ENCODE measurements at regions not wholly inside any gene's neighbourhood (a gene's known extent, or its start where the extent isn't known, plus 50 kb on each side); places are given as distances from the start of the nearest gene placed in this dataset.

GRCh38 chr4:182083671-182084410, 159.4 kb upstream of the TENM3 start:
- H2BK20ac ChIP-seq (ENCODE audit: low read depth, low read length): no peak overlapping the region
- no peak overlapping the region for H2AFZ ChIP-seq (replicated peaks; ENCODE audit: low read length, poor library complexity)
- H3K4me1 ChIP-seq (ENCODE audit: control insufficient read depth, insufficient read depth, low read length): peaks cover 2% of the 10 kb centered on the region; the same call in 1 of the 2 replicates
- ChIA-PET CTCF (interaction anchor here (0.9 kb wide), 1 partner anchor 145 kb away, joined by 3 read pairs; no protein-coding TSS in a partner anchor), POLR2A (ENCODE audit: unreplicated experiment) (no interaction called here)
- no peak overlapping the region for H2BK120ac ChIP-seq (ENCODE audit: low read depth, low read length)
- H3K9me1 ChIP-seq (ENCODE audit: insufficient read depth, low read length): no peaks in the 10 kb centered on the region
- H3K27ac ChIP-seq (ENCODE audit: insufficient read depth, low read length): no peak overlapping the region
- WGBS, 2 experiments (ENCODE audit: extremely low coverage in 2 of 2, insufficient read length in 1 of 2): no CpG with 5 or more reads among the region's 8 CpGs
- no peak overlapping the region for H4K5ac ChIP-seq (ENCODE audit: low read depth, low read length)
- H3K4ac ChIP-seq (ENCODE audit: low read depth, low read length): no peak overlapping the region
- no peaks in the 10 kb centered on the region for H3K79me1 ChIP-seq (ENCODE audit: low read depth in 1 of 2, low read length in 2 of 2)
- H3K4me3 ChIP-seq (ENCODE audit: insufficient read depth, low read depth, low read length): no peak overlapping the region
- TF ChIP-seq ELK1 (IDR thresholded peaks at IDR 0.05; ENCODE audit: borderline replicate concordance, low read depth, low read length) (no peak), RAD21 (IDR thresholded peaks at IDR 0.05; ENCODE audit: low read length) (no peak), USF2 (IDR thresholded peaks at IDR 0.05; ENCODE audit: low read depth, low read length) (no peak)
- H4K20me1 ChIP-seq (ENCODE audit: insufficient read depth, low read length): no peaks in the 10 kb centered on the region
- H2AK9ac ChIP-seq (replicated peaks; ENCODE audit: low read depth, low read length, poor library complexity): no peak overlapping the region
- ATAC-seq (ENCODE audit: low read depth) (no peak), DNase-seq (no peak)
- no peak overlapping the region for H3K9ac ChIP-seq (ENCODE audit: low read depth, low read length)
- no TSS peak for BruUV-seq (replicated peaks)
- H4K8ac ChIP-seq (ENCODE audit: low read depth in 2 of 2, low read length in 2 of 2): no peak overlapping the region
- H3K23ac ChIP-seq (ENCODE audit: low read depth, low read length): no peak overlapping the region
- intact Hi-C loops (cut with micrococcal nuclease) (no loop called here), in situ Hi-C loops (cut with MboI; ENCODE audit: low sequenced_read_pairs) (no loop called here), dilution Hi-C loops (cut with HindIII; ENCODE audit: low sequenced_read_pairs, unreplicated experiment) (no loop called here)
- H3K27me3 ChIP-seq (ENCODE audit: control insufficient read depth, insufficient read depth, low read length): no peaks in the 10 kb centered on the region
- H3K56ac ChIP-seq (ENCODE audit: extremely low read depth, insufficient read depth, low read length): no peak overlapping the region
- no peak overlapping the region for H3K18ac ChIP-seq (ENCODE audit: low read depth, low read length)
- no peak overlapping the region for H2BK5ac ChIP-seq (ENCODE audit: low read depth, low read length, poor library complexity, severe bottlenecking)
- no peak overlapping the region for H3K14ac ChIP-seq (replicated peaks; ENCODE audit: low read depth, low read length)
- no peak overlapping the region for H3K4me2 ChIP-seq (ENCODE audit: low read depth, low read length)
- no peaks in the 10 kb centered on the region for H3K36me3 ChIP-seq (ENCODE audit: control insufficient read depth, insufficient read depth, low read length)
- H3K9me3 ChIP-seq (ENCODE audit: control insufficient read depth, insufficient read depth, low read length): no peaks in the 10 kb centered on the region
- H2AK5ac ChIP-seq (ENCODE audit: low read depth, low read length): no peak overlapping the region
- no peak overlapping the region for H4K91ac ChIP-seq (ENCODE audit: insufficient read depth, low read depth, low read length)
- H2BK15ac ChIP-seq (ENCODE audit: low read depth, low read length): no peak overlapping the region

All from IMR-90 (cell line).